Transverse colon (tissue), 4 donors: ENCODE measurements at regions not wholly inside any gene's neighbourhood (a gene's known extent, or its start where the extent isn't known, plus 50 kb on each side); places are given as distances from the start of the nearest gene placed in this dataset.

Source experiments
- DNase-seq: peaks from one replicate; pipeline ENCODE4 v3.0.0-alpha.2; 2019
- H3K27ac ChIP-seq, 4 donors: fragments of 200-600 bp; sonication (generic); 2 replicates each; pipeline ENCODE4 v1.5.1; 2016 to 2018; ENCODE audit warnings: inconsistent platforms in 4 of 4
- H3K27me3 ChIP-seq: fragments of 200-600 bp; sonication (generic); 2 replicates; pipeline ENCODE4 v1.5.1; 2017; ENCODE audit warnings: inconsistent platforms
- H3K36me3 ChIP-seq, 4 donors: fragments of 200-600 bp; sonication (generic); 2 replicates each; pipeline ENCODE4 v1.5.1; 2017 to 2019; ENCODE audit warnings: inconsistent platforms in 4 of 4
- H3K4me1 ChIP-seq, 4 donors: fragments of 200-600 bp; sonication (generic); 2 replicates each; pipeline ENCODE4 v1.5.1; 2017 to 2020; ENCODE audit warnings: inconsistent platforms in 4 of 4
- H3K4me3 ChIP-seq, 4 donors: fragments of 200-600 bp; sonication (generic); 1 replicate in 1 of 4; 2 replicates in 3 of 4; pipeline versions ENCODE4 v1.5.1 to v1.6.1; 2017 to 2019; ENCODE audit warnings: inconsistent platforms in 4 of 4
- H3K9me3 ChIP-seq, 2 donors: fragments of 200-600 bp; sonication (generic); 2 replicates each; pipeline ENCODE4 v1.5.1; 2017 to 2019; ENCODE audit warnings: inconsistent platforms in 2 of 2
- CTCF ChIP-seq, 5 experiments: fragments of 200-600 bp in 3 of 5; fragments of 450-650 bp in 2 of 5; sonication (generic) in 3 of 5; IDR thresholded peaks; 1 replicate in 2 of 5; 2 replicates in 3 of 5; pipeline ENCODE4 v1.5.1; 2016 to 2017; ENCODE audit warnings: antibody characterized with exemption in 5 of 5, inconsistent platforms in 3 of 5, mild to moderate bottlenecking in 2 of 5, moderate library complexity in 1 of 5
- EP300 ChIP-seq: sonication (generic); formaldehyde crosslinking; IDR thresholded peaks from one replicate; pipeline ENCODE4 v1.6.1; 2017; ENCODE audit warnings: antibody characterized with exemption, low read depth
- POLR2A ChIP-seq: fragments of 450-650 bp; IDR thresholded peaks from one replicate; pipeline ENCODE4 v1.6.1; 2016; ENCODE audit warnings: antibody characterized with exemption, mild to moderate bottlenecking, moderate library complexity
- POLR2AphosphoS5 ChIP-seq, 3 donors: sonication (generic); formaldehyde crosslinking; IDR thresholded peaks; one replicate each; pipeline ENCODE4 v1.6.1; 2016; ENCODE audit warnings: antibody characterized with exemption in 3 of 3
- WGBS, 2 donors: methylation state at CpG; one replicate each; pipeline ENCODE4 v1.1.5; 2018; ENCODE audit warnings: low coverage in 1 of 2; 5-methylcytosine and 5-hydroxymethylcytosine counted together
- in situ Hi-C, 4 donors: fragments of 200-750 bp; cut with MboI; loops; one replicate each; pipeline versions ENCODE4 v1.15.0 to v1.15.1; 2017; ENCODE audit warnings: low sequenced_read_pairs in 3 of 4, low pct_ligation_motif_present in 1 of 4, low pct_unique_long_range_greater_than_20kb in 1 of 4
- intact Hi-C: fragments of 100-400 bp; cut with DNase I; formaldehyde crosslinking; loops from one replicate; pipeline ENCODE4 v1.15.1; 2023; ENCODE audit warnings: low total_unique reads

DNA sequence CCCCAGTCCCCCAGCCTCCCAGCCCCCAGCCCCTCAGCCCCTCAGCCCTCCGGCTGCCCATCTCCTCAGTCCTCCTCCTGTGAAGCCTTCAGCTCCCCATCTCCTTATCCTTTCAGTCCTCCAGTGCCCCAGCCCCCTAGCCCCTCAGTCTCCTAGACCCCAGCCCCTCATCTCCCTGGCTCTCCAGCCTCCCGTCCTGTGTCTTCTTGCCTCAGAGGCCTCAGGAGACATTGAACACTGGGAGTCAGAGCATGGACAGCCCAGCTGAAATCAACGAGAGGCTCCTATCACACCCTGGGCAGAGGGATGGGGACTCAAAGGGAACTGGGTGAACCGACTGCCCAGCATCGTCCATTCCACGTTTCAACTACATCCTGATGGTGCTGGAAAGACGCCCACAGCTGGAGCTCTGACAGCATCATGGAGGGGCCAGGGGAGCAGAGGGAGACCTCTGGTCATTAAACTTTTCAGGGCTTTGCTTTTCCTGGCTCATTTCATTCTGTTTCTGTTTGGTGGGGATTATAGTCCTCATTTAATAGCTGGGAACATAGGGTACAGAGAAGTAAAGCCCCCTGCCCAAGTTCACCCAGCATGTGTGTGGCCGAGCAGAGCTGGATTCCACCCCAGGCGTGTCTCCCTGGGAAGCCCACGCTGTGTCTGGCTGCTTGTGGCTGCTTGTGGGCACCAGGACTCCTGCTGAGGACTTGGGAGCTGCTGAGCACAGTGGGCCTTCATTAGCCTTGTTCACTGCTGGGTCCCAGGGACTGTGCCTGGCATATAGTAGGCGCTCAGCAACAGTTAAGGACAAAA is 396.7 kb downstream of the PTPRU start:
- no peak for TF ChIP-seq EP300
- no peak for TF ChIP-seq CTCF (IDR thresholded peaks at IDR 0.05)
- no peak for TF ChIP-seq POLR2AphosphoS5 (IDR thresholded peaks at IDR 0.05)
- TF ChIP-seq POLR2A: no peak
- H3K36me3 ChIP-seq: no peaks in the 10 kb centered on the region
- in situ Hi-C loops (no loop called here), intact Hi-C loops (no loop called here)
- H3K9me3 ChIP-seq: no peaks in the 10 kb centered on the region
- H3K27me3 ChIP-seq: peaks cover 6% of the 10 kb centered on the region
- H3K4me3 ChIP-seq: no peak overlapping the region
- H3K4me1 ChIP-seq: no peaks in the 10 kb centered on the region
- 66 to 67% methylated on average over 4 to 11 of the region's 11 CpGs for WGBS, 2 donors
- no peak for DNase-seq
- no peak overlapping the region for H3K27ac ChIP-seq

DNA sequence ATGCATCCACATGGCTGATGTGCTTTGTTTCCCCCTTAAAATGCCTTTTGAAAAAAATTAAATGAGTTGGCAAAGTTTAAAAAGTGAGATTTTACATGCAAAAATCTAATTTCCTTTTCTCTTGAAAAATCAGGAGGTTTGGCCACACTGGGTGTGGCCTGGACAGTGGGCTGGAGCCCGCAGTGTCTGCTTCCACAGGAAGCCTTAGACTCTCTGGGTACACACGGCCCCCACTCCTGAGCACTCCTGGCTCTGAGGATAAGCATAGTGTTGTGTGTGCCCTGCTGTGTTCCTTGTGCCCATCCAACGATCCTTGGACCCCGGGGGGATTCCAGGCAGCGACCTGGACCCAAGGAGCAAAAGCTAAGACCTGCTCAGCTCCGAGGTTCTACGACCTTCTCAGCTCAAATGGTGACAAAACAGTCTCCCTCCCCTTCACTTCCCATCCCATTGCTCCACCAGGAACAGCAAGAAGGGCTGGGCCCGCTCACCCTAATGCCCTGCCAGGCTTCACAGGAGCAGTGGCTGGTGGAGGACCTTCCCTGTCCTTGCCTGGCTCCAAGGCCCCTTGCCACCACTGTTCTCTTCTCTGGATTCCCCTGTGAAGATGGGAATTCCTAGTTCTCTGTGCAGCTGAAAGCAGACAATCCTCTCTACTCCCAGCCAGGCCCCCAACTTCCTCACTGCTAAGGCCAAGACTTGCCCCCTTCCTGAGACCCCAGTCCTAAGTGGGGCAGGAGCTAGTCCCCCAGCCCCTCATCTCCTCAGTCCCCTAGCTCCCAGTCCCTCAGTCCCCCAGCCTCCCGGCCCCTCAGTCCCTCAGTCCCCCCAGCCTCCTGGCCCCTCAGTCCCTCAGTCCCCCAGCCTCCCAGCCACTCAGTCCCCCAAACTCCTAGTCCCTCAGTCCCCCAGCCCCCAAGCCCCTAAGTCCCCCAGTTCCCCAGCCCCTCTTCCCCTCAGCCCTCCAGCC is 395.8 kb downstream of the PTPRU start:
- no peak for DNase-seq

DNA sequence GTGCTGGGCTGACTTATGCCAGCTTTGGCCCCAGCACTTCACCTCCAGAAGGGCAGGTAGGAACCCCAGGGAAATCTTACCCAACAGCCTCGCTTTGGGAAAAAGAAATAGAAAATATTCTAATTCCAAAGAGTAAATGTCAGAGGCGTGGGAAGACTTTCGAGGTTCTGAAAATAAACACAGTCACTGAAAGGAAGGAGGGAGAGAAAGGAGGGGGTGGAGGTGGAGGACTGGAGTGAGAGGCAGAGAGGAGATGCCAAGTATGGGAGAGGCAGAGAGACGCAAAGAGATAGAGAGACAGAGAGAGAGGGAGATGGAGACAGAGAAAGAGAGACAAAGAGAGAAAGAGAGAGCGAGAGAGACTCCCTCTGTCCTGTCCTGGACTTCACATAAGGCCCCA is 395.0 kb downstream of the PTPRU start:
- Histone ChIP-seq H3K4me3 (no peak overlapping the region), H3K36me3 (no peaks in the 10 kb centered on the region), H3K4me1 (no peaks in the 10 kb centered on the region), H3K27me3 (peaks cover 6% of the 10 kb centered on the region), H3K27ac (no peak overlapping the region), H3K9me3 (no peaks in the 10 kb centered on the region)
- intact Hi-C loops: no loop called here
- TF ChIP-seq CTCF (IDR thresholded peaks at IDR 0.05) (no peak), POLR2AphosphoS5 (IDR thresholded peaks at IDR 0.05) (no peak), POLR2A (no peak), EP300 (no peak)
- no peak for DNase-seq
- 56% methylated on average over 5 of the region's 5 CpGs; no CpG with 5 or more reads in 1 of the 2 donors for WGBS, 2 donors
- in situ Hi-C loops: no loop called here

More for the DNA sequence above, 395.8 kb downstream of the PTPRU start:
- Histone ChIP-seq H3K27ac (no peak overlapping the region), H3K9me3 (no peaks in the 10 kb centered on the region), H3K4me1 (no peaks in the 10 kb centered on the region), H3K27me3 (peaks cover 6% of the 10 kb centered on the region), H3K36me3 (no peaks in the 10 kb centered on the region), H3K4me3 (no peak overlapping the region)
- 59% methylated on average over 9 of the region's 9 CpGs; no CpG with 5 or more reads in 1 of the 2 donors for WGBS, 2 donors
- intact Hi-C loops (no loop called here), in situ Hi-C loops (no loop called here)
- TF ChIP-seq POLR2A (no peak), CTCF (IDR thresholded peaks at IDR 0.05) (no peak), POLR2AphosphoS5 (IDR thresholded peaks at IDR 0.05) (no peak), EP300 (no peak)

- intact Hi-C loops: no loop called here
Measured at GRCh38 chr1:29630756-29631155, 394.4 kb downstream of the PTPRU start.

More at GRCh38 chr1:29630756-29631155, 394.4 kb downstream of the PTPRU start:
- Histone ChIP-seq H3K27ac (no peak overlapping the region), H3K36me3 (no peaks in the 10 kb centered on the region), H3K9me3 (no peaks in the 10 kb centered on the region), H3K4me3 (no peak overlapping the region), H3K4me1 (no peaks in the 10 kb centered on the region), H3K27me3 (peaks cover 6% of the 10 kb centered on the region)
- WGBS, 2 donors: 100% methylated on average over 1 of the region's 1 CpG
- TF ChIP-seq EP300: no peak
- TF ChIP-seq CTCF (IDR thresholded peaks at IDR 0.05): no peak
- no peak for TF ChIP-seq POLR2A
- TF ChIP-seq POLR2AphosphoS5 (IDR thresholded peaks at IDR 0.05): no peak
- DNase-seq: no peak
- in situ Hi-C loops: no loop called here
